ENCODE measurements at regions not wholly inside any gene's neighbourhood (a gene's known extent, or its start where the extent isn't known, plus 50 kb on each side); places are given as distances from the start of the nearest gene placed in this dataset.

- peak; percentile 23 for DNase-seq
Observed at GRCh38 chr12:90899456-90900182, 55.4 kb downstream of the CCER1 start.

GRCh38 chr12:90897986-90898385, 57.0 kb downstream of the CCER1 start:
- no peak for DNase-seq

- DNase-seq = no peak
Observed at GRCh38 chr12:90897316-90897715, 57.7 kb downstream of the CCER1 start.

- no peak for DNase-seq
Observed at GRCh38 chr12:90896821-90897220, 58.2 kb downstream of the CCER1 start.

GRCh38 chr12:90896164-90896563, 58.8 kb downstream of the CCER1 start:
- DNase-seq = no peak

GRCh38 chr12:90888316-90888715, 66.7 kb downstream of the CCER1 start:
- no peak for DNase-seq

GRCh38 chr12:90883456-90883855, 71.5 kb downstream of the CCER1 start:
- DNase-seq = no peak

- DNase-seq = no peak
Observed at GRCh38 chr12:90871726-90872096, 83.3 kb downstream of the CCER1 start.

GRCh38 chr12:90870971-90871725, 83.8 kb downstream of the CCER1 start:
- no peak for DNase-seq

- DNase-seq = no peak
Observed at GRCh38 chr12:90868626-90869025, 86.3 kb downstream of the CCER1 start.

- DNase-seq = no peak
Observed at GRCh38 chr12:90859591-90859990, 95.4 kb downstream of the CCER1 start.

GRCh38 chr12:90858252-90858651, 96.7 kb downstream of the CCER1 start:
- no peak for DNase-seq

- DNase-seq = no peak
Observed at GRCh38 chr12:90855534-90855933, 99.4 kb downstream of the CCER1 start.

- peak; percentile 56 for DNase-seq
Observed at GRCh38 chr12:90854136-90854689, 100.8 kb downstream of the CCER1 start.

GRCh38 chr12:90851800-90852718, 102.9 kb downstream of the CCER1 start:
- DNase-seq = no peak

GRCh38 chr12:90842477-90842876, 112.5 kb downstream of the CCER1 start:
- DNase-seq = peak; percentile 31

GRCh38 chr12:90841336-90841735, 113.6 kb downstream of the CCER1 start:
- no peak for DNase-seq

- DNase-seq = no peak
Observed at GRCh38 chr12:90839346-90839745, 115.6 kb downstream of the CCER1 start.

- DNase-seq = no peak
Observed at GRCh38 chr12:90836689-90837088, 118.3 kb downstream of the CCER1 start.

GRCh38 chr12:90833228-90833627, 121.7 kb downstream of the CCER1 start:
- peak; percentile 68 for DNase-seq

GRCh38 chr12:90832427-90832826, 122.5 kb downstream of the CCER1 start:
- DNase-seq = peak; percentile 54

- no peak for DNase-seq
Observed at GRCh38 chr12:90831712-90832111, 123.3 kb downstream of the CCER1 start.

GRCh38 chr12:90829044-90829443, 125.9 kb downstream of the CCER1 start:
- DNase-seq = peak; percentile 32

Data from NCI-H510A treated with DMSO at 0.1 percent for 48 hours (cell line).